ENCODE measurements at regions not wholly inside any gene's neighbourhood (a gene's known extent, or its start where the extent isn't known, plus 50 kb on each side); places are given as distances from the start of the nearest gene placed in this dataset.

DNA sequence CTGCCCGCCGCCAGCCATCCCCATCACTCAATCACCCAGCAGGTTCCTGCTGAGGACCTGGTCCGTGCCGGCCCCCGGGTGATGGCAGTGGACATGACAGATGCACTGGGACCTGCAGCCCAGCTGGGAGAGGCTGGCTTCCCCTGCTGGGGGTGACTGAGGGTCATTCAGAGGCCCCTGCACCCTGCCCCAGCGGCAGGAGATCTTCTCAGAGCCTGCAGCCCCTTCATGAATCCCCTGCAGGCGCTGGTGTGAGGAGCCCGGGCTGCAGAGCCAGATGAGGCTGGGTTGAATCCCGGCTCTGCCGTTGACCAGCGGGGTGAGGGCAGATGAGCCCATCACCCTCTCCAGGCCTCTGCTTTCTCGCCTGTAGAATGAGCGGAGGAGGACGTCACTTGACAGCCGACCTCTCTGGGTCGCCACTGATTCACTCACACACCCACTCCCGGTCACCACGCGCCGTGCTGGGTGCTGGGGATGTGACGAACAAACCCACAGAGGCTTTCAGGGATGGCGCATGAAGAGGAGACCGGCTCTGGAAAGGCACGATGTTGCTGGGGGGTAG is 95.2 kb upstream of the CIBAR2 start:
- TF ChIP-seq EZH2 (IDR thresholded peaks at IDR 0.05; ENCODE audit: borderline replicate concordance) (no peak), EZH2phosphoT487 (IDR thresholded peaks at IDR 0.05; ENCODE audit: low read depth, severe bottlenecking, unreplicated experiment) (no peak)
- TF ChIP-seq, protein P1, sequence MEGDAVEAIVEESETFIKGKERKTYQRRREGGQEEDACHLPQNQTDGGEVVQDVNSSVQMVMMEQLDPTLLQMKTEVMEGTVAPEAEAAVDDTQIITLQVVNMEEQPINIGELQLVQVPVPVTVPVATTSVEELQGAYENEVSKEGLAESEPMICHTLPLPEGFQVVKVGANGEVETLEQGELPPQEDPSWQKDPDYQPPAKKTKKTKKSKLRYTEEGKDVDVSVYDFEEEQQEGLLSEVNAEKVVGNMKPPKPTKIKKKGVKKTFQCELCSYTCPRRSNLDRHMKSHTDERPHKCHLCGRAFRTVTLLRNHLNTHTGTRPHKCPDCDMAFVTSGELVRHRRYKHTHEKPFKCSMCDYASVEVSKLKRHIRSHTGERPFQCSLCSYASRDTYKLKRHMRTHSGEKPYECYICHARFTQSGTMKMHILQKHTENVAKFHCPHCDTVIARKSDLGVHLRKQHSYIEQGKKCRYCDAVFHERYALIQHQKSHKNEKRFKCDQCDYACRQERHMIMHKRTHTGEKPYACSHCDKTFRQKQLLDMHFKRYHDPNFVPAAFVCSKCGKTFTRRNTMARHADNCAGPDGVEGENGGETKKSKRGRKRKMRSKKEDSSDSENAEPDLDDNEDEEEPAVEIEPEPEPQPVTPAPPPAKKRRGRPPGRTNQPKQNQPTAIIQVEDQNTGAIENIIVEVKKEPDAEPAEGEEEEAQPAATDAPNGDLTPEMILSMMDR (IDR thresholded peaks at IDR 0.05; ENCODE audit: poor library complexity) = no peak

Data from hepatocyte (in vitro differentiated cells).